T-cell (primary cell): ENCODE measurements at regions not wholly inside any gene's neighbourhood (a gene's known extent, or its start where the extent isn't known, plus 50 kb on each side); places are given as distances from the start of the nearest gene placed in this dataset.

Source experiments
- ATAC-seq, 4 experiments: fragments of 200-7000 bp in 3 of 4; fragments of 150-1000 bp in 1 of 4; cut with Tn5 transposase; replicated peaks in 1 of 4; 1 replicate in 3 of 4; 2 replicates in 1 of 4; pipeline ENCODE4 v1.10.0; 2021; ENCODE audit warnings: moderate library complexity in 3 of 4, mild to moderate bottlenecking in 2 of 4, moderate number of reproducible peaks in 1 of 4
- CTCF ChIA-PET, 2 donors: fragments of 300-600 bp; sonication (Branson Sonifier 250); formaldehyde crosslinking; loops; one replicate each; lab custom pipeline; 2022; ENCODE audit warnings: antibody characterized with exemption in 2 of 2; lab: Charles Lee
- POLR2A ChIA-PET, 2 donors: fragments of 300-600 bp; sonication (Branson Sonifier 250); formaldehyde crosslinking; loops; one replicate each; lab custom pipeline; 2022; ENCODE audit warnings: antibody characterized with exemption in 2 of 2; lab: Charles Lee
- DNase-seq, 35 experiments: peaks; one replicate each; pipeline versions ENCODE4 v3.0.0 to v3.0.0-alpha.2; 2013 to 2023
- H3K27ac ChIP-seq: one replicate; pipeline ENCODE4 v1.5.1; 2013; ENCODE audit warnings: low read length
- H3K27me3 ChIP-seq, 2 experiments: replicated peaks in 1 of 2; 1 replicate in 1 of 2; 2 replicates in 1 of 2; pipeline versions ENCODE4 v1.6.1 to v1.7.0; 2013; ENCODE audit warnings: low read length in 1 of 2, mixed read lengths in 1 of 2; ENCODE audit not compliant: control insufficient read depth in 2 of 2, insufficient read depth in 2 of 2; ENCODE audit errors: extremely low read depth in 1 of 2
- H3K36me3 ChIP-seq, 2 donors: 1 replicate in 1 of 2; 2 replicates in 1 of 2; pipeline versions ENCODE4 v1.6.1 to v1.7.0; 2013; ENCODE audit warnings: low read length in 1 of 2; ENCODE audit not compliant: control insufficient read depth in 2 of 2, insufficient read depth in 1 of 2; ENCODE audit errors: extremely low read depth in 1 of 2
- H3K4me1 ChIP-seq, 2 experiments: 1 replicate in 1 of 2; 2 replicates in 1 of 2; pipeline versions ENCODE4 v1.6.1 to v1.7.0; 2013; ENCODE audit warnings: low read length in 2 of 2, mixed read lengths in 1 of 2; ENCODE audit not compliant: insufficient read depth in 2 of 2, control insufficient read depth in 1 of 2; ENCODE audit errors: extremely low read depth in 1 of 2
- H3K4me3 ChIP-seq, 2 donors: 1 replicate in 1 of 2; 2 replicates in 1 of 2; pipeline versions ENCODE4 v1.5.1 to v1.7.0; 2013; ENCODE audit warnings: mild to moderate bottlenecking in 2 of 2, low read length in 1 of 2, moderate library complexity in 1 of 2; ENCODE audit not compliant: control insufficient read depth in 1 of 2; ENCODE audit errors: extremely low read depth in 1 of 2
- H3K9me3 ChIP-seq: 2 replicates; pipeline ENCODE4 v1.7.0; 2013
- H3K27ac Mint-ChIP-seq, 2 donors: one replicate each; pipeline ENCODE4 v1.8.0; 2020 to 2021; ENCODE audit warnings: mild to moderate bottlenecking in 2 of 2, mixed read lengths in 2 of 2
- H3K27me3 Mint-ChIP-seq, 2 donors: one replicate each; pipeline ENCODE4 v1.8.0; 2021 to 2022; ENCODE audit warnings: mixed read lengths in 2 of 2
- H3K36me3 Mint-ChIP-seq: one replicate; pipeline ENCODE4 v1.8.0; 2021; ENCODE audit warnings: mixed read lengths
- H3K4me1 Mint-ChIP-seq, 3 donors: one replicate each; pipeline ENCODE4 v1.8.0; 2020 to 2022; ENCODE audit warnings: mixed read lengths in 3 of 3, mild to moderate bottlenecking in 1 of 3
- H3K4me3 Mint-ChIP-seq, 3 donors: one replicate each; pipeline ENCODE4 v1.8.0; 2020 to 2022; ENCODE audit warnings: mild to moderate bottlenecking in 3 of 3, mixed read lengths in 3 of 3, moderate library complexity in 3 of 3
- H3K9me3 Mint-ChIP-seq, 3 donors: one replicate each; pipeline ENCODE4 v1.8.0; 2020 to 2022; ENCODE audit warnings: mixed read lengths in 3 of 3
- WGBS: methylation state at CpG from one replicate; pipeline ENCODE4 v1.1.5; 2013; ENCODE audit warnings: missing lambda C conversion rate; ENCODE audit not compliant: insufficient coverage; 5-methylcytosine and 5-hydroxymethylcytosine counted together

- DNase-seq (no peak), ATAC-seq (no peak)
- H3K4me1 ChIP-seq, result no peaks in the 10 kb centered on the region
- H3K27ac Mint-ChIP-seq, result no peak overlapping the region
- H3K4me1 Mint-ChIP-seq, result peaks cover 7 to 20% (median 8%) of the 10 kb centered on the region in 3 donors
- no peaks in the 10 kb centered on the region for H3K36me3 Mint-ChIP-seq
- no peak overlapping the region for H3K4me3 ChIP-seq
- CTCF ChIA-PET, result no interaction called here
- POLR2A ChIA-PET, result interaction anchor here in 1 of 2 donors (0.6 kb wide), 1 partner anchor 9 kb away, joined by 3 read pairs; no protein-coding TSS in a partner anchor
- H3K27ac ChIP-seq, result no peak overlapping the region
- no CpG with 5 or more reads among the region's 5 CpGs for WGBS
- H3K36me3 ChIP-seq, result no peaks in the 10 kb centered on the region
- peaks cover 0 to 6% (median 4%) of the 10 kb centered on the region in 3 donors for H3K9me3 Mint-ChIP-seq
- no peaks in the 10 kb centered on the region for H3K9me3 ChIP-seq
- peaks cover 0 to 7% of the 10 kb centered on the region in 2 experiments for H3K27me3 ChIP-seq
- peaks cover 0 to 6% of the 10 kb centered on the region in 2 donors for H3K27me3 Mint-ChIP-seq
- no peak overlapping the region for H3K4me3 Mint-ChIP-seq
Measured at GRCh38 chr4:151864068-151864467, 103.3 kb upstream of the GATB start.

- H3K27me3 Mint-ChIP-seq, result peaks cover 0 to 6% of the 10 kb centered on the region in 2 donors
- no peaks in the 10 kb centered on the region for H3K36me3 Mint-ChIP-seq
- DNase-seq, result no peak
- no peak overlapping the region for H3K27ac Mint-ChIP-seq
- H3K27ac ChIP-seq, result no peak overlapping the region
- WGBS, result 67% methylated on average over 6 of the region's 7 CpGs
- H3K27me3 ChIP-seq, result peaks cover 0 to 7% of the 10 kb centered on the region in 2 experiments
- peaks cover 7 to 20% (median 8%) of the 10 kb centered on the region in 3 donors for H3K4me1 Mint-ChIP-seq
- ChIA-PET CTCF (no interaction called here), POLR2A (no interaction called here)
- H3K9me3 Mint-ChIP-seq, result peaks cover 0 to 2% (median 1%) of the 10 kb centered on the region in 3 donors
- no peak overlapping the region for H3K4me3 ChIP-seq
- no peak for ATAC-seq
- no peaks in the 10 kb centered on the region for H3K9me3 ChIP-seq
- H3K36me3 ChIP-seq, result no peaks in the 10 kb centered on the region
- no peaks in the 10 kb centered on the region for H3K4me1 ChIP-seq
- no peak overlapping the region for H3K4me3 Mint-ChIP-seq
Measured at GRCh38 chr4:151862766-151863165, 102.0 kb upstream of the GATB start.

- H3K27ac ChIP-seq, result no peak overlapping the region
- H3K27me3 Mint-ChIP-seq, result peaks cover 0 to 5% of the 10 kb centered on the region in 2 donors
- DNase-seq (no peak), ATAC-seq (no peak)
- WGBS, result 93% methylated on average over 14 of the region's 16 CpGs
- H3K4me1 Mint-ChIP-seq, result peaks cover 6 to 7% (median 6%) of the 10 kb centered on the region in 3 donors
- H3K9me3 Mint-ChIP-seq, result peaks cover 0 to 3% (median 0%) of the 10 kb centered on the region in 3 donors
- peaks cover 0 to 7% of the 10 kb centered on the region in 2 experiments for H3K27me3 ChIP-seq
- no peak overlapping the region for H3K4me3 Mint-ChIP-seq
- no peak overlapping the region for H3K4me3 ChIP-seq
- ChIA-PET POLR2A (no interaction called here), CTCF (no interaction called here)
- H3K36me3 ChIP-seq, result no peaks in the 10 kb centered on the region
- H3K27ac Mint-ChIP-seq, result no peak overlapping the region
- no peaks in the 10 kb centered on the region for H3K36me3 Mint-ChIP-seq
- H3K4me1 ChIP-seq, result no peaks in the 10 kb centered on the region
- no peaks in the 10 kb centered on the region for H3K9me3 ChIP-seq
Measured at GRCh38 chr4:151860561-151861093, 99.8 kb upstream of the GATB start.

- no peaks in the 10 kb centered on the region for H3K27me3 Mint-ChIP-seq
- H3K27ac Mint-ChIP-seq, result no peak overlapping the region
- H3K27ac ChIP-seq, result no peak overlapping the region
- WGBS, result 100% methylated on average over 1 of the region's 3 CpGs
- H3K36me3 ChIP-seq, result no peaks in the 10 kb centered on the region
- no peaks in the 10 kb centered on the region for H3K9me3 ChIP-seq
- peaks cover 0 to 3% (median 0%) of the 10 kb centered on the region in 3 donors for H3K9me3 Mint-ChIP-seq
- peaks cover 0 to 1% (median 0%) of the 10 kb centered on the region in 3 donors for H3K4me1 Mint-ChIP-seq
- ATAC-seq, result no peak
- H3K27me3 ChIP-seq, result peaks cover 0 to 7% of the 10 kb centered on the region in 2 experiments
- H3K4me1 ChIP-seq, result no peaks in the 10 kb centered on the region
- ChIA-PET POLR2A (no interaction called here), CTCF (no interaction called here)
- no peak for DNase-seq
- no peaks in the 10 kb centered on the region for H3K36me3 Mint-ChIP-seq
- no peak overlapping the region for H3K4me3 Mint-ChIP-seq
- H3K4me3 ChIP-seq, result no peak overlapping the region
Measured at GRCh38 chr4:151859641-151860040, 98.8 kb upstream of the GATB start.

GRCh38 chr4:151858356-151858755 lies 97.5 kb upstream of the GATB start:
- H3K9me3 Mint-ChIP-seq, result peaks cover 0 to 3% (median 0%) of the 10 kb centered on the region in 3 donors
- no peaks in the 10 kb centered on the region for H3K27me3 Mint-ChIP-seq
- no peak overlapping the region for H3K27ac ChIP-seq
- no peaks in the 10 kb centered on the region for H3K4me1 ChIP-seq
- ATAC-seq (no peak), DNase-seq (no peak)
- CTCF ChIA-PET, result no interaction called here
- peaks cover 0 to 1% (median 0%) of the 10 kb centered on the region in 3 donors for H3K4me1 Mint-ChIP-seq
- no peaks in the 10 kb centered on the region for H3K9me3 ChIP-seq
- WGBS, result 50% methylated on average over 1 of the region's 4 CpGs
- no peaks in the 10 kb centered on the region for H3K36me3 Mint-ChIP-seq
- no peaks in the 10 kb centered on the region for H3K36me3 ChIP-seq
- H3K27ac Mint-ChIP-seq, result no peak overlapping the region
- POLR2A ChIA-PET, result no interaction called here
- H3K27me3 ChIP-seq, result peaks cover 0 to 4% of the 10 kb centered on the region in 2 experiments
- no peak overlapping the region for H3K4me3 Mint-ChIP-seq
- no peak overlapping the region for H3K4me3 ChIP-seq

- Mint-ChIP-seq H3K27me3 (no peaks in the 10 kb centered on the region), H3K36me3 (no peaks in the 10 kb centered on the region), H3K27ac (no peak overlapping the region), H3K9me3 (peaks cover 0 to 3% (median 0%) of the 10 kb centered on the region in 3 donors), H3K4me3 (no peak overlapping the region), H3K4me1 (peaks cover 0 to 1% (median 0%) of the 10 kb centered on the region in 3 donors)
- WGBS, result 100% methylated on average over 1 of the region's 4 CpGs
- H3K27me3 ChIP-seq, result peaks cover 0 to 4% of the 10 kb centered on the region in 2 experiments
- no peaks in the 10 kb centered on the region for H3K9me3 ChIP-seq
- no peak overlapping the region for H3K4me3 ChIP-seq
- ATAC-seq (no peak), DNase-seq (no peak)
- no peak overlapping the region for H3K27ac ChIP-seq
- no peaks in the 10 kb centered on the region for H3K4me1 ChIP-seq
- H3K36me3 ChIP-seq, result no peaks in the 10 kb centered on the region
- POLR2A ChIA-PET, result no interaction called here
- CTCF ChIA-PET, result interaction anchor here in 1 of 2 donors (0.6 kb wide), 1 partner anchor 485 kb away, joined by 5 read pairs; no protein-coding TSS in a partner anchor
Measured at GRCh38 chr4:151857368-151857767, 96.6 kb upstream of the GATB start.
